HG02642 (cell line): ENCODE measurements at regions not wholly inside any gene's neighbourhood (a gene's known extent, or its start where the extent isn't known, plus 50 kb on each side); places are given as distances from the start of the nearest gene placed in this dataset.

Source experiments
- ATAC-seq: cut with Tn5 transposase; IDR thresholded peaks from one replicate; pipeline ENCODE4 v1.9.1; 2021; ENCODE audit warnings: mild to moderate bottlenecking; ENCODE audit not compliant: unreplicated experiment, poor library complexity

DNA sequence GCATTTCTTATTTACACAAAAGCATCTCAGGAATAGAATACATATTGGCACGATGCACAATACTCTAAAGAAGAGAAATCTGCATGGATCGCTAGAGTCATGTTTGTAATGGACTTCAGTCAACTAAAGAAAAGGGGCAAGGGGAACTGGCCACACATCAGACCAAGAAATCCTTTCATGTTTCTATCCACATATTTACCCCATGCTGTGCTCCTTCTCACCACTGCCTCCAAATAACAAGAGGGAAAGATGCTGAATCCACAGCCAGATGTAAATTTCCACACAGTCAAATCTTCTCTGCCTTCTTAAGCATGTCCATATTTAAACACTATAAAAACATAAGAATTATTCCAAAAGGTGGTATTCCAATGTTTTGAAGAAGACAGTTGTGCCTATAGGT lies 67.6 kb downstream of the COX18 start:
- ATAC-seq: no peak

DNA sequence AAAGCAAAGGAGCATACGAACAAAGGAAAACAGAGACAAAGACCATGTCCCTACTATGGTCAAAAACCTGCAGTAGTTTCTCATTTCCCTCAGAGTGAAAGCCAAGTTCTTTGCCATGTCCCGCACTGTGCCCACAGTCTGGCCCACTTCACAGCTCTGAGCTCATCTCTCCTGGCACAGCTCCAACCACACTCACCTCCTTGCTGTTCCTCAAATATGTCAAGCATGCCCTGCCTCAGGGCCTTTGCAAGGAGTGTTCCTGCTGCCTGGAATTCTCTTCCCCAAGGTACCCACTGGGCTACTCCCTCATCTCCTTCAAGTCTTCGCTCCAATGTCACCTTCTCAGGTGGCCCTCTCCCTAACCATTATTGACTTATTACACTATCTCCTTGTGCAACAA lies 72.1 kb downstream of the COX18 start:
- no peak for ATAC-seq

DNA sequence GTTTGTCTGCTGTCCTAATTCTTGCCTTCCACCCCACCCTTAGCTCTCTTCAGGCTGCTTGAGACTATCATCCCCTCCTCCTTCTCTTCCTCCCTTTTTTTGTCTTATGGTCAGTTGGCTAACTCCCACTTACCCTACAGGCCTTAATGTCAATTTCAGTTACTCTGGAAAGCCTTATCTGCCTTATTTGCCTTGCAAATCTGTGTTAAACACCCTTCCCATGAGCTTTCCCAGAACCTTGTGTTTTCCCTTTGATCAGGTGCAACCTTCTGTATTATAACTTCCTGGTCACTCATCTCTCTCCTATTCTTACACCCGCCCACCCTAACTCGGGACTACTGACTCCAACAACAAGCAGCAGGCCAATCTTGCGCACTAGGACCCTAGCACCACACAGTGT lies 74.8 kb downstream of the COX18 start:
- ATAC-seq: no peak

DNA sequence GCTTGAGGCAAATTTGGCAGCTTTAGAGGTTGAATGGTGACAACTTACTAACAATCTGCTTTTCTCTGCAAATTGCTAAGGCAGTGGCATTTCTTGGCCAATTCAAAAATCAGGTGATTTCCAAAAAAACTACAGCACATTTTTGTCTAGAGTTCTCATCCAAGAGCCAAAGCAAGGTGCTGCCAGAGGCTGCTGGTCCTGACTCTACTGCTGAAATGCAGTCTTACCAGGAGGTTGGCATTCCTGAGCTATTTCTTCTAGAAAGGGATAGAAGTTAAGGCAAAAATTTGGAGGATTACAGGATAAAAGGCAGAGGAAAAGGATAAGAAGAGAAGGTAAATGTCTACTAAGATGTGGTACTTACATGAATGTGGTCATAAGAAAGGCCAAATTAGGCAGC lies 75.6 kb downstream of the COX18 start:
- no peak for ATAC-seq

DNA sequence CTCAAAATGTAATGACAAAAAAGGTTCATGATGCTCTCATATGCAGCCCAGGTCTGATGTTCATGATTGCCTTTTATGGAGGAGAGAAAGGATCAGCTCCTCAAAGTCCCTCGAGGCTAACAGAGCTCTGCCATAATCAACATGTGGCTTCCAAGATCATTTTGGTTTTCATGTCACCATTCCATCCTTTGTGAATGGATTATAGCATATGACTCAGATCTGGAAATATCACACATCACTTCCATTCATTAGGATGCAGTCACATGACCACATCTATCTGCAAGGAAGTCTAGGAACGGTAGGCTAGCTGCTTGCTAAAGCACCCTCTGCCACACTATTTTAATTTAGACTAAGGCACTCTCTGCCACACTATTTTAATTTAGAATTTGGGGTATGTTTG lies 77.6 kb downstream of the COX18 start:
- ATAC-seq: no peak

DNA sequence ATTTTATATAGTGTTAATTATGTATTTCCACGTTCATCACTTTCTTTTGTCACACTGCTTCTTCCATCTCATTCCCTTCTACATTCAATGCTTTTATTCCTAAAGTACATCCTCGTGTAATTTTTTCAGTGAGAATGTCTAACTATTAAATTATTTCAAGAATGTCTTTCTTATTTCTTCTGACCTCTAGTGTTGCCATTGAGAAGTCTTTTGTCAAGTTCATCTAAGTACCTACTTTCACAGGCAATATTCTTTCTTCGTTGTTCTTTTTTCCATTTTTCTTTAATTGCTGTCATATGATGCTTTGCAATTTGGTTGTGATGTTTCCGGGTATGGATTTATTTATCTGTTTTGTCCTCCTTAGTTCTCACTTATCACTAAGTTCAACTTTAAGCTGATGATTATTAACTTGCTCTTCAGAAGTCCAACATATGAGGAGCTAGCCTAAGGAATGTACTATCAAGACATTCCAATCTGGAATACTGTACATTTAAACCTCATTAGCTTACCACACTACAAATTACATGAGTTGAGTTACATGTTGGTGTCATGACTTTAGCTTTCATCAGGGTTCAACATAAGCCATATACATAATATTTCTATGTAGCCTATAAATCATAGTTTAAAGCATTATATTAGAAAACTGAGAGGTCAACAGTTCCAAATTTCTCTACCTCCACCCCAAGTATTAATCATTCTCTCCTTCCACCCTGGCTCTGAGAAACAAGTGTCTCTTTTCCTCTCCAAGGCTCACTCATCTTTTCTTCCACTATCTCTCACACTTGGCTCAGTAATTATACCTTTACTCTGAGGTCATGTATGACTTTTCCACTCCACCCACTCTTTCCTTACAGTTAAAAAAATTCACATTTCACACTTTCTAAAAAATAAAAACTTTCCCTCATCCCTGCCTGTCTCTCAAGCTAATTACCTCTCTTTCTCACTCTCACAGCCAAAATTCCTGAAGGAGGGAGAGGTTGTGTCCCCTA lies 81.5 kb downstream of the COX18 start:
- ATAC-seq: no peak

DNA sequence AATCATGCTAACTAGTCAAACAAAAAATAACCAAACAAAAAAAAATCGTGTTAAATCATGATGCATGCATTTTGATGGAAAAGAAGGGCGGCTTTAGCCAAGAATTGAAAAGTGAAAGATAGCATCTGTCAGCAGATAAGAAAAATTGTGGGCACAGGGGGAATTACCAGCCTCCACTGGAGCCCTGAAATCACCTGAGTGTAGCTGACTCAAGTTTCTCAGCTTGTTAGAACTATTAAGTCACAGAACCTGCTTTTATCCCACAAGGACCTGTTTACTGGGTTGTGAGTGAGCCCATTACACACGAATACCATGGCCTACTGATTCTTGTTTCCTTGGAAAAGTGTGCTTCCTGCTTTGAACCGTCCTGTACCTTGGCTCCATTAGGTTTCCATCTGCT lies 85.2 kb downstream of the COX18 start:
- no peak for ATAC-seq

DNA sequence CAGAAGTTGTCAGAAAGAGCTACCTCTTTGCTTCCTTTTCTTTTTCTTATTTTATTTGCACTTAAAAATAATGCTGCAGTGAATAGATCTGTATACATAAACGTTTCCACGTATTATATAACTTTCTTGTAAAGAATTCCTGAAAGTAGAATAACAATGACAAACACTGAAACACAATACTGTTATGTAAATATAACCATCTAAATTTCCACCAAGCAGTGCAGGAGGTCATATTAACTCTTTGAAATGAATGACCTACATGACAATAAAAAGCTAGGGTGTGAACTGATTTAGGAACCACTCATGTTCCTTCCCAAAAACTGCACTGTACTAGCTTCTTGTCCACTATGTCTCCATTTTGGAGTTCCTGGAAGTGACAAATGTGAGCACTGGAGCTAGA lies 85.8 kb downstream of the COX18 start:
- ATAC-seq: no peak

DNA sequence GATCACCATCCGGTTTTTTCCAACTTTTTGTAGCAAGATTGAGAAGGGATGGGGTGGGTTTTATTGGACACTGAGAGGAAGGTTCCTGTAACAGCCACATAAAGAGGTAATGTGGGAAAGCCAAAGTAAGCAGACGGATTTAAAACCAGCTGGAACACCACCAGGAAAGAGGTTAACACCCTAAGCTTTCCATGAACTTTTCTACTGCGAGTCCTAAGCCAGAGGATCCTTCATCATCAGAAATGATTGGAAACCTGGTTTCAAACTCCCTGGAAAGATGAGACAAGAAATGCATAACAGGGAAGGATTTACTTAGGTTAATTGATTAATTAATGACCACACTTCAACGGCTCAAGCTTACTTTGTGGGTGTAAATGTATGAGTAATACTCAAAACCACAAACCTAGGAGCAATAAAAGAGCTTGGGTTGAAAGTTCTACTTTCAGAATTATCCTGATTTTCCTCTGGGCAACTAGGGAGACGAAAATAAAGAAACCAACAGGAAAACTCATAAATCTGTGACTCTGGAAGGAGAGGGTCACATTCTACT lies 91.5 kb downstream of the COX18 start:
- no peak for ATAC-seq

DNA sequence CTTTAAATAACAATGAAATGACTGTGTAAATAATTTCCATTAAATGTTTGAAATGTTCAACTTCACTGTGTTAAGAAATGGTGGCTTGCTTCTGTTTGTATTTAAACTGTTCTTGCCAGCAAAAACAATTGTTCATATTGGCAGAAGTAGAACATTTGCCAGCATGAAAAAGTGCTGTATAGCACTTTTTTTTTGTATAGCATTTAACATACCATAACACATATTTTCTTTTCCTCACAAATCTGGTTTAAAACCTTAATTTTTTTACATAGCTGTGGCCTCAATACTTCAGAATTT lies 94.1 kb downstream of the COX18 start:
- ATAC-seq: no peak

DNA sequence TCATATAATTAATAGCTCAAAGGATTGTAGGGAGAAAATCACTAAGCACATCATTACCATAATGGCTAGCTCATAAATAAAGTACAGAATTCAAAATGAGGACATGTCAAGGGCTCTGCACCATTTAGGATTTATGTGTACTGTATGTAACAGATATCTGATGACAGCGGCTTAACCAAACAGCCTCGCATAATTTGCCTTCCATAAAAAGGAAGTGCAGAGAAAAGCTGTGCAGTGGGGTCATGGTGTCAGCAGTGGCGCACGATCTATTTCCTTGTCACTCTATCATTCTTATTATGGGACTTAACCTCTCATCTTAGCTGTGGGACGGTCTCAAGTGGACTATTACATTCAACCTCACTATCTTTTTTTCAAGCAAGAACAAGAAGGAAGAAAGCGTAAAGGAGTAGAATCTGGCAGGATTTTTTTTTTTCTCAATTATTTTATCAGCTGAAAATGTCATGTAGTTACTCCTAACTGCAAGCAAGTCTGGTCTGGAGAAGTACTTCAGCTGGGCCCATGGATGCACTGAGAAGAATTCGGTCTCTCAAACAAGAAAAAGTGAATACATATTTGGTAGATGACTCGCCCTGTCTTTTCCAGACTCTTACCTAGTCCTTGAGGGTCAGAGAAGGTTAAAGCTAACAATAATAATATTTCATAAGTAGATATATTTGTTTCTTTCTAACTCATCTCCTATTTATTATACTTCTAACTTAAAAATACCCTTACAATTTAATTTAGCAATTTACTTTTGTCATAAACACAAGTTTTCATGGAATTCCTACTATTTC lies 94.6 kb downstream of the COX18 start:
- no peak for ATAC-seq

DNA sequence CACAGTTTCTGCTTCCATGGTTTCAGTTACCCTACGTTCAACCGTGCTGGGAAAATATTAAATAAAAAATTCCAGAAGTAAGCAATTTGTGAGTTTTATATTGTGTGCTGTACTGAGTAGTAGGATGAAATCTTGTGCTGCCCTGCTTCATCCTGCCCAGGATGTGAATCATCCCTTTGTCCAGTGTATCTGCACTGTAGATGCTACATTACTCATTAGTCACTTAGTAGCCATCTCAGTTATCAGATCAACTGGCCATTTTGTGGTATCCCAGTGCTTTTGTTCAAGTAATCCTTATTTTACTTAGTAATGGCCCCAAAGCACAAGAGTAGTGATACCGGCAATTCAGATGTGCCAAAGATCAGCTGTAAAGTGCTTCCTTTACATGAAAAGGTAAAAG lies 97.9 kb downstream of the COX18 start:
- ATAC-seq: no peak

DNA sequence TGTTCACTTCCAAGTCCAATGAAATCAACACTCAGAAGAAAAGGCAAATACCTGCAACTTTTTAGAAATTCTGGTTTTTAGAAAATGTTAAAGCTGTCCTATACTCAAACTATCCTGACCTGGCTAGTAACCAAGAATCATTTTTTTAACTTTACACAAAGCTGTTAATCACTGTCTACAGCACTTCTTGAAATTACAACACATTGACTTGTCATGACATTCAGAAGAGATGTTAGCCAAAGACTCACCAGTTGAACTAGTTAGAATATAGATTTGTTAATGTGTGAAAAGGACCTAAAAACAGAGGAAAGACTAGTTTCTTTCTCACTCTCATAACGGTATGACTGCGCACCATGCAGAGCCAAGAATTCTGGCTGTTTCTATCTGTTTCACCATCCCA lies 98.8 kb downstream of the COX18 start:
- ATAC-seq: no peak

DNA sequence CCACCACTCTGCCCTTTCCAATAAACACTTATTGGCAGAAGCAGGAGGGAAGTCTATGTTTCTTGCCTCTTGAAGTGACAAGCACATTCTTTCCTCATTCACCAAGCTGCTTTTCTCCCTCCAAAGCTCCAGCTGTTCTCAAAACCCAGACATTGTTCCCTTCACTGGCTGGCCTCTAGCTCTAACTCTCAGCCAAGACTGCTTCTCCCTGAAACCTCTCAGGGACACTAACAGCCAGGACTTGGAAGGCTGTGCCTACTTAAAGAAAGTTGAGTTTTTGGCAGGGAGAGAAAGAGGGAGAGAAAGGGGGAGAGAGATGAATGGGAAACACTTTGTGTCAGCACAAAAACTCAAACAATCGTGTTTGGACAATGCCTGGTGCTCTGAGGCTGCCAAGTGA lies 99.5 kb downstream of the COX18 start:
- ATAC-seq: no peak

DNA sequence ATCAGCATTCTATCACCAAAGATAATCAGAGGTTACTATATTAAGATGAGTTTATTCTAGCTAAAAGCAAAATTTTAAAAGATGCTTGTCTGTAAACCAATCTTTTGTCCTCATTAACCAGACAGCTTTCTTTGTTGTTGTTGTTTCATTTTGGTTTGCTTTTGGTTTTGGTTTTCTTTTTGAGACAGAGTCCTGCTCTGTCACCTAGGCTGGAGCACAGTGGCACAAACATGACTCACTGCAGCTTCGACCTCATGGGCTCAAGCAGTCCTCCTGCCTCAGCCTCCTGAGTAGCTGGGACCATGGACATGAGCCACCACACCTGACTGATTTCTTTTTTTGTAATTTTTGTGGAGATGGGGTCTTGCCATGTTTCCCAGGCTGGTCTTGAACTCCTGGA lies 102.9 kb downstream of the COX18 start:
- no peak for ATAC-seq

DNA sequence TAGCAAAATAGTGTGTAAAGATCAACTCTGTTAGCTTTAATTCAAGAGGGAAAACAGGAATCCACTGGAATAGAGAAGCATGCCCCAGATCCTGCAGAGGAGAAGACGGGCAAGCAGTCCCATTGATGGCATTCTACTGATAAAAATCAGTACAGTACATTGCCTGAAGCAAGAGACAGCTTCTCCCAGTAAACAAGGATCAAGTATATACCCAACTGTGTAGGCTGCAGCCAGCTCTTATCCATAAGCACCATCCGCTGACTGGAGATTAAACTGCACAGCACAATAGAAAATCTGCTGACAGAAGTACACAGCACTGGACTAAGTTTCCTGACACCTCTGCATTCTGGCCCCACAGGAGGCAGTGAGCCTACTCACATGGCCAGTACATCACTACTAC lies 110.1 kb downstream of the COX18 start:
- ATAC-seq: no peak

DNA sequence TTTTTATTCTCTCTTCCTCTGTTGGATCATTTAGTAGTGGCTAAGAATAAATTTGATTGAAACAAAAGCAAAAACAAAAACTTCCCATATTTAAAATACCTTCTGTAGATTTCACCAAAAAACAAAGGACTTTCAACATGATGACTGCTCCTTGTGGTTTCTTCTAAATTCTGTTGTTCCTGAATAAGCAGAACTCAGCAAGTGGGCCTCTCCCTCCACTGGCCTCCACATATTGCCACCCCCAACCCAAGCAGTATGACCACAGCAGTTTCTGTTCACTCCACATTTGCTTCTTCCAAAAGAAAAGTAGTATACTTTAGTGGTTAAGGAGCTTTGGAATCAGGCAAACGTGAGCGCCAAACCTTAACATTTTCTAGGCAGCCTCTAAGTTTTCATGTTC lies 114.7 kb downstream of the COX18 start:
- ATAC-seq: no peak

DNA sequence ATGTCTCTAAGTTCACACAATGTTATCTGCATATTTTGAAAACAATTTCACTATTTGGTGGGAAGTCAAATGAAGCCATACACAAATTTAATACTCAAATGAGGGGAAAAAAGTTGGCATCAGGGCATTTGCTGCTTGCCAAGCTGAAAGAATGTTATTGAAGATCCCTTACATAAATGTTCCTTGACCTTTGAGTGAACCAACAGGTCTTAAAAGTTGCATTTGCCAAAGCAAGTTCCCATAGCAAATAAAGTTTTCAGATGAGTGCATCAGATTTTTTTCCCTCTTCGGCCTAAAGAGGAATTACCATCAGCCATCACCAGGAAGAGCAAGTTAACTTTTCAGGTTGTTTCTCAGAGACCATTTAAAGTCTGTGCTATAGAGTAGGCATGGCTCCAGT lies 115.9 kb downstream of the COX18 start:
- ATAC-seq: no peak

DNA sequence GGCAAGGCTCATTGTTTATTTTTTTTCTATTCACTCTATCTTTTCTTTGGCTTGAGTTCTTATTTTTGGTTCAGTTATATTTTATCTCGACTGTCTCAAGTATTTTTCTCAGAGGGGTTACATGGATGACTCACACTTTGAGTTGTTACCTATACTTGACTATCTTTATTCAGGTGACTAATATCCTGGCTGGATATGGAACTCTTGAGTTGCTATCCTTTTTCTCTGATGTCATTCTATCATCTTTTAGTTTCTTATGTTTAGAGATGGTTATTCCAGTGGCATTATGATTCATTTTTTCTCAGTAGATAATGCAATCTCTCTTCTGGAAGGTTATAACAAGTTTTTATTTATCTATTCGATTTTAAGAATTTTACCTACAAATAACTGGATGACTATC lies 117.9 kb downstream of the COX18 start:
- ATAC-seq: no peak

DNA sequence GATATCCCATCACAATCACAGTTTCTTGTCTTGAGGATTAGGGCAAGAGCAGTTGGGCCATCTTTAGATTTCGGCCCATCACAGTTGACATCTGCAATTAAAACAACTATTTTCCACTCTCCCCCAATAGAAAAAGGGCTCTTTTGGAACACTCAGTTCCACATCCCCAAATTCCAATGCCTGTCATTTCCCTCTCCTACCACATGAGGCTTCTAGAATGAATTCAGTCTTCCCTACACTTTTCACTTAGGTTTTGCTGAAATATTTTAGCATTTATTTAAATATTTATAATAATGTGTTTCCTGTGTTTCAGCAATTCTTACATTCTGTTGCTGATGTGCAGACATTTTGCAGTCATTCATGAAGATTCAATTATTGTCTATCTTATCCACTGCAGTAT lies 118.4 kb downstream of the COX18 start:
- no peak for ATAC-seq

DNA sequence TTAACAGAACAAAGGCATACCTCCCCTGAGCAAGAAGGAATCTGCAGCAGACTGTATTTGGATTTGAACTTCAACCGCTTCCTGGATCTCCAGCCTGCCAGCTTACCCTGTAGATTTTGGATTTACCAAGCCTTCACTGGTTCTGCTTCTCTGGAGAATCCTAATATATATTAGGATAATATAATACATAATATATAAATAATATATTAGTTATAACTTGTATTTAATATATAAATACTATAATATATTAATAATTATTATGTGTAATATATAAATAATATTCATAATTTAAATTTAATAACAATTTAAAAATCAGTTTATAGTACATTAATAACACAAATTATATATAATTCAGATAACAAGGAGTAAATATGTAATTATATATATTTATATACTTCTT lies 121.4 kb downstream of the COX18 start:
- no peak for ATAC-seq
